ENCODE measurements at regions not wholly inside any gene's neighbourhood (a gene's known extent, or its start where the extent isn't known, plus 50 kb on each side); places are given as distances from the start of the nearest gene placed in this dataset.

DNA sequence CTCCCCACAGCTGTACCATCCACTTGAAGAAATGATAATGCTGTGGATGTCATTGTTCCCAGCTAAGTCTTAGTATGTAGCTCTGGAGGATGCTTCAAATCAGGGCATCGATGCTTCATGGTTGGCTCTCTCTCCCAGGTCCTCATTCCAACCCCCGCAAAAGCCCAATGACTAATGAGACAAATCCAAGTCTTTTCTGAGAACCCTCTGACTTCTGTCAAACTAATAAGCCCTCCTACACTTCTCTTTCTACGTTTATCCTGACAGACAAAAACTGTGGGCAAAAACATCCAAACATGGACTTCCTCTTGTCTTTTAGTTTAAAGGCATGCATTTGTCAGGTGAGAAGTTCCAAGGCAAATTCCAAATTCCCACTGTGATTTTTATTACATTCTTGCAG is 260.4 kb upstream of the TAC1 start (continued):
- TF ChIP-seq ZNF592 (IDR thresholded peaks at IDR 0.05) (no peak), HSF1 (IDR thresholded peaks at IDR 0.05; ENCODE audit: low read depth, low read length) (no peak), BCLAF1 (IDR thresholded peaks at IDR 0.05) (no peak), WRNIP1 (IDR thresholded peaks at IDR 0.05; ENCODE audit: borderline replicate concordance, low read depth, low read length) (no peak), ZNF274 (IDR thresholded peaks at IDR 0.05; ENCODE audit: insufficient read depth, insufficient read length) (no peak)

All from GM12878 (cell line).